CD14-positive monocyte (primary cell): ENCODE measurements at regions not wholly inside any gene's neighbourhood (a gene's known extent, or its start where the extent isn't known, plus 50 kb on each side); places are given as distances from the start of the nearest gene placed in this dataset.

Experiments
- DNase-seq, 3 donors: peaks; one replicate each; pipeline ENCODE4 v3.0.0-alpha.2; 2011 to 2022
- H2AFZ ChIP-seq: 2 replicates; pipeline ENCODE4 v1.6.0; 2012; ENCODE audit warnings: mild to moderate bottlenecking, low read depth, low read length, inconsistent platforms; ENCODE audit not compliant: insufficient read depth, poor library complexity, severe bottlenecking
- H3K27ac ChIP-seq, 2 donors: 1 replicate in 1 of 2; 2 replicates in 1 of 2; pipeline ENCODE4 v1.5.1; 2012 to 2013; ENCODE audit warnings: low read length in 2 of 2, control low read depth in 1 of 2, inconsistent platforms in 1 of 2, low read depth in 1 of 2, mild to moderate bottlenecking in 1 of 2
- H3K27me3 ChIP-seq, 2 donors: one replicate each; pipeline versions ENCODE4 v1.6.0 to v1.6.1; 2011 to 2013; ENCODE audit warnings: low read length in 2 of 2; ENCODE audit not compliant: control insufficient read depth in 2 of 2, insufficient read depth in 2 of 2
- H3K36me3 ChIP-seq, 2 donors: replicated peaks in 1 of 2; 1 replicate in 1 of 2; 2 replicates in 1 of 2; pipeline versions ENCODE4 v1.5.1 to v1.6.1; 2012 to 2013; ENCODE audit warnings: low read length in 2 of 2, control low read depth in 1 of 2, inconsistent platforms in 1 of 2, mild to moderate bottlenecking in 1 of 2; ENCODE audit not compliant: insufficient read depth in 2 of 2, control insufficient read depth in 1 of 2
- H3K4me1 ChIP-seq, 2 donors: 1 replicate in 1 of 2; 2 replicates in 1 of 2; pipeline versions ENCODE4 v1.5.1 to v1.6.1; 2012 to 2013; ENCODE audit warnings: low read length in 2 of 2, control low read depth in 1 of 2, inconsistent platforms in 1 of 2, mild to moderate bottlenecking in 1 of 2, moderate library complexity in 1 of 2; ENCODE audit not compliant: insufficient read depth in 2 of 2, control insufficient read depth in 1 of 2
- H3K4me2 ChIP-seq: replicated peaks from 2 replicates; pipeline ENCODE3; 2012; ENCODE audit warnings: low read length, moderate library complexity, mild to moderate bottlenecking; ENCODE audit not compliant: poor library complexity, severe bottlenecking; ENCODE audit errors: extremely low read depth
- H3K4me3 ChIP-seq, 3 experiments: fragments of 200-600 bp in 1 of 3; sonication (generic) in 1 of 3; replicated peaks in 1 of 3; 1 replicate in 2 of 3; 2 replicates in 1 of 3; pipeline ENCODE4 v1.5.1; 2011 to 2013; ENCODE audit warnings: low read length in 3 of 3, mild to moderate bottlenecking in 3 of 3, control low read depth in 2 of 3, low read depth in 2 of 3, inconsistent platforms in 1 of 3, moderate library complexity in 1 of 3
- H3K79me2 ChIP-seq: 2 replicates; pipeline ENCODE4 v1.6.0; 2012; ENCODE audit warnings: mild to moderate bottlenecking, control low read depth, inconsistent platforms, low read length, moderate library complexity; ENCODE audit not compliant: insufficient read depth
- H3K9ac ChIP-seq: 2 replicates; pipeline ENCODE4 v1.6.0; 2017; ENCODE audit warnings: low read length, mild to moderate bottlenecking; ENCODE audit not compliant: insufficient read depth, poor library complexity, severe bottlenecking
- H3K9me3 ChIP-seq, 2 donors: replicated peaks in 1 of 2; 1 replicate in 1 of 2; 2 replicates in 1 of 2; pipeline versions ENCODE4 v1.5.1 to v1.6.1; 2012 to 2013; ENCODE audit warnings: low read length in 2 of 2, control low read depth in 1 of 2; ENCODE audit not compliant: control insufficient read depth in 1 of 2, insufficient read depth in 1 of 2
- H4K20me1 ChIP-seq: 2 replicates; pipeline ENCODE4 v1.6.0; 2012; ENCODE audit warnings: mild to moderate bottlenecking, low read length, control low read depth, moderate library complexity; ENCODE audit not compliant: insufficient read depth
- H3K27ac Mint-ChIP-seq, 7 donors: one replicate each; pipeline ENCODE4 v1.8.0; 2020; ENCODE audit warnings: mild to moderate bottlenecking in 7 of 7, mixed read lengths in 7 of 7, moderate library complexity in 6 of 7, inconsistent platforms in 2 of 7
- H3K27me3 Mint-ChIP-seq, 3 donors: one replicate each; pipeline ENCODE4 v1.8.0; 2021 to 2022; ENCODE audit warnings: low read depth in 3 of 3, mild to moderate bottlenecking in 3 of 3, mixed read lengths in 3 of 3, moderate library complexity in 3 of 3, inconsistent platforms in 1 of 3
- H3K36me3 Mint-ChIP-seq, 2 donors: one replicate each; pipeline ENCODE4 v1.8.0; 2020; ENCODE audit warnings: mixed read lengths in 2 of 2, inconsistent platforms in 1 of 2, mild to moderate bottlenecking in 1 of 2
- H3K4me1 Mint-ChIP-seq: one replicate; pipeline ENCODE4 v1.8.0; 2020; ENCODE audit warnings: mild to moderate bottlenecking, mixed read lengths
- H3K4me3 Mint-ChIP-seq, 2 donors: one replicate each; pipeline ENCODE4 v1.8.0; 2020; ENCODE audit warnings: mild to moderate bottlenecking in 2 of 2, mixed read lengths in 2 of 2, moderate library complexity in 1 of 2
- H3K9me3 Mint-ChIP-seq, 7 donors: one replicate each; pipeline ENCODE4 v1.8.0; 2020 to 2022; ENCODE audit warnings: mixed read lengths in 7 of 7, mild to moderate bottlenecking in 6 of 7, moderate library complexity in 6 of 7, inconsistent platforms in 2 of 7
- CTCF ChIP-seq: fragments of 200-600 bp; IDR thresholded peaks from one replicate; pipeline ENCODE4 v1.8.0; 2022; ENCODE audit warnings: antibody characterized with exemption, mild to moderate bottlenecking
- WGBS: methylation state at CpG from one replicate; pipeline ENCODE4 v1.1.5; 2013; ENCODE audit warnings: missing lambda C conversion rate; ENCODE audit not compliant: insufficient coverage; 5-methylcytosine and 5-hydroxymethylcytosine counted together
- intact Hi-C, 2 donors: fragments of 100-400 bp; cut with micrococcal nuclease; formaldehyde crosslinking; loops; one replicate each; pipeline versions ENCODE4 v1.15.0 to v1.15.1; 2023

GRCh38 chr3:111465081-111465670, 76.8 kb upstream of the CD96 start:
- H3K27me3 Mint-ChIP-seq, result peaks cover 1 to 4% (median 2%) of the 10 kb centered on the region in 3 donors
- Histone ChIP-seq H3K4me2 (no peak overlapping the region), H3K4me1 (no peaks in the 10 kb centered on the region), H2AFZ (no peak overlapping the region), H3K9ac (no peak overlapping the region), H3K9me3 (no peaks in the 10 kb centered on the region), H3K27me3 (no peaks in the 10 kb centered on the region), H3K79me2 (no peaks in the 10 kb centered on the region), H3K27ac (no peak overlapping the region), H4K20me1 (no peaks in the 10 kb centered on the region), H3K36me3 (no peaks in the 10 kb centered on the region), H3K4me3 (no peak overlapping the region)
- H3K4me1 Mint-ChIP-seq, result no peaks in the 10 kb centered on the region
- H3K4me3 Mint-ChIP-seq, result no peak overlapping the region
- no peaks in the 10 kb centered on the region for H3K36me3 Mint-ChIP-seq
- WGBS, result no CpG with 5 or more reads among the region's 2 CpGs
- H3K9me3 Mint-ChIP-seq, result peaks cover 0 to 3% (median 0%) of the 10 kb centered on the region in 7 donors
- intact Hi-C loops, result no loop called here
- no peak for DNase-seq
- TF ChIP-seq CTCF, result no peak
- no peak overlapping the region for H3K27ac Mint-ChIP-seq

- no peak overlapping the region for H3K4me3 Mint-ChIP-seq
- no peak for DNase-seq
- no peaks in the 10 kb centered on the region for H3K36me3 ChIP-seq
- H3K9me3 Mint-ChIP-seq, result peaks cover 4 to 16% (median 7%) of the 10 kb centered on the region in 7 donors
- H3K27ac Mint-ChIP-seq, result no peak overlapping the region
- no peaks in the 10 kb centered on the region for H4K20me1 ChIP-seq
- H3K4me1 ChIP-seq, result no peaks in the 10 kb centered on the region
- H3K79me2 ChIP-seq, result no peaks in the 10 kb centered on the region
- no peak overlapping the region for H3K4me2 ChIP-seq
- H3K27ac ChIP-seq, result no peak overlapping the region
- no peaks in the 10 kb centered on the region for H3K4me1 Mint-ChIP-seq
- intact Hi-C loops, result no loop called here
- H3K4me3 ChIP-seq, result no peak overlapping the region
- no peaks in the 10 kb centered on the region for H3K27me3 ChIP-seq
- no peak overlapping the region for H3K9ac ChIP-seq
- TF ChIP-seq CTCF, result no peak
- no peak overlapping the region for H2AFZ ChIP-seq
- WGBS, result 86% methylated on average over 1 of the region's 2 CpGs
- H3K27me3 Mint-ChIP-seq, result peaks cover 0 to 2% (median 0%) of the 10 kb centered on the region in 3 donors
- no peaks in the 10 kb centered on the region for H3K36me3 Mint-ChIP-seq
- peaks cover 9 to 12% of the 10 kb centered on the region in 2 donors for H3K9me3 ChIP-seq
Observed at GRCh38 chr3:111470032-111470431, 72.0 kb upstream of the CD96 start.
